HG03571 (cell line): ENCODE measurements at regions not wholly inside any gene's neighbourhood (a gene's known extent, or its start where the extent isn't known, plus 50 kb on each side); places are given as distances from the start of the nearest gene placed in this dataset.
"Not testable (repeated sequence)": the region's sequence is repeated elsewhere in the genome, so short reads cannot be mapped to it uniquely, and the experiment has no call there.

Experiments
- ATAC-seq: cut with Tn5 transposase; IDR thresholded peaks from one replicate; pipeline ENCODE4 v1.9.1; 2021; ENCODE audit not compliant: unreplicated experiment

- ATAC-seq, result no peak
Observed at GRCh38 chr9:36521148-36521547, 51.5 kb upstream of the MELK start.

GRCh38 chr9:36517131-36517530, 55.6 kb upstream of the MELK start:
- ATAC-seq, result no peak

GRCh38 chr9:36504156-36504555, 68.5 kb upstream of the MELK start:
- ATAC-seq, result no peak

GRCh38 chr9:36503172-36504088, 69.3 kb upstream of the MELK start:
- ATAC-seq, result no peak

GRCh38 chr9:36501727-36502126, 71.0 kb upstream of the MELK start:
- no peak for ATAC-seq

- ATAC-seq, result not testable (repeated sequence)
Observed at GRCh38 chr9:36500931-36501330, 71.8 kb upstream of the MELK start.

GRCh38 chr9:36499174-36499890, 73.4 kb upstream of the MELK start:
- ATAC-seq, result no peak

GRCh38 chr9:36493564-36493963, 79.1 kb upstream of the MELK start:
- ATAC-seq, result not testable (repeated sequence)

GRCh38 chr9:36492865-36493264, 79.8 kb upstream of the MELK start:
- no peak for ATAC-seq

- ATAC-seq, result no peak
Observed at GRCh38 chr9:36489453-36489852, 83.2 kb upstream of the MELK start.

GRCh38 chr9:36488389-36488756, 84.3 kb upstream of the MELK start:
- ATAC-seq, result no peak

GRCh38 chr9:36487482-36488388, 85.0 kb upstream of the MELK start:
- ATAC-seq, result peak; percentile 75

- ATAC-seq, result peak; percentile 38
Observed at GRCh38 chr9:36486933-36487481, 85.7 kb upstream of the MELK start.

GRCh38 chr9:36486329-36486932, 86.3 kb upstream of the MELK start:
- ATAC-seq, result no peak

- no peak for ATAC-seq
Observed at GRCh38 chr9:36485647-36486328, 85.7 kb upstream of the RNF38 start.

- no peak for ATAC-seq
Observed at GRCh38 chr9:36484124-36484523, 84.1 kb upstream of the RNF38 start.

- ATAC-seq, result no peak
Observed at GRCh38 chr9:36479101-36479500, 79.0 kb upstream of the RNF38 start.

GRCh38 chr9:36471359-36471758, 71.3 kb upstream of the RNF38 start:
- ATAC-seq, result no peak

GRCh38 chr9:36470643-36471290, 70.7 kb upstream of the RNF38 start:
- ATAC-seq, result peak; percentile 78
